Right hindlimb (tissue), 1 donor: ENCODE measurements at regions not wholly inside any gene's neighbourhood (a gene's known extent, or its start where the extent isn't known, plus 50 kb on each side); places are given as distances from the start of the nearest gene placed in this dataset.

Source experiments
- DNase-seq: peaks from one replicate; pipeline ENCODE4 v3.0.0-alpha.2; 2018

DNA sequence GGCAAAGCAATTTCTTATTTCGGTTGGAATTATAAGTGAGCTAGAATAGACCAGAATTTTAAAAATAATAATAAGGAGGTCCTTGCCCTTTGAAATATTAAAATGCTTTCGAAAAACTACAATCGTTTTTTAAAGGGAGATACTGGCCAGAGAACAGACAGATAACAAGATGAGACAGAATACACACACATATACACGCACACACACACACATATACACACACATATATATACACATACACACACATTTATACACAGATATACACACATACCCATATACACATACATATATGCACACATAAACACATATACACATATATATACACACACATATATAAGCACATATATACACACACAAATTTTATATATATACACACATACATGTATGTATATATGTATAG, 175.3 kb upstream of the MIR17HG start:
- no peak for DNase-seq

- DNase-seq = no peak
These were observed 172.5 kb upstream of the MIR17HG start for GRCh38 chr13:91174886-91175501.

DNA sequence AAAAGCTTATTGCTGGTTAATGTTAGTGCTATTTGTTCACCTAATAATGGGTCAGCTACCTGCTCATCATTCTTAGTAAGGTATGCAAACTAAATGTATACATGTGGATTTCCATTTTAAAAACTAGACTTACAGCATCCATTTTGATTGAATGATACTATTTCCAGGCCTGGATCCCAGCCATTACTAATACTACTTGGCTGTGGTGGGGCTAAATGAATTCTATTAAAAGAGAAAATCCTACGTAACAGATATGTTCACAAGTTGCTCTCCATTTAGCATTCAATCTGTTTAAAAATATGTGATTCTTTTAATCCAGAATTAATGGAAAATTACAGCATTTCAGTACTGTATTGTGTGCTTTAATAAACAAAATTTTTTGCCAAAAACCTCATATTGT, 169.4 kb upstream of the MIR17HG start:
- no peak for DNase-seq

DNA sequence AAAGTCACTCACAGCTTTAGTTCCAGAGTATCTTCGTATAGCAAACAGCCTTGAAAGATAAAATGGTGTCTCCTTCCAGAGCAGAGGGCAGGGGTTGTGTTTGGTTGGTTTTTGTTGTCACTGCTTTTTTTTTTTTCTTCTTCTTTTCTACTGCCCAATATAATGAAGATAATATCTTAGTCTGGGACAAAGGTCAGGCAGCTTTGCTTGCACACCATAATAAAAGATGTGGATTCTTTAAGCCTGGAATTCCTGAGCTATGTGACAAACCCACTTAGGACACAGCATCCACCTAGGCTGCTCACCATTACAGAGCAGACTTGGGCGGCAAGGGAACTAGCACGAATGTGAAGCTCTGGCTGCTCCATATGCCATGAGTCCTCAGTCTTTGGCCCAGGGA, 165.6 kb upstream of the MIR17HG start:
- DNase-seq = no peak

DNA sequence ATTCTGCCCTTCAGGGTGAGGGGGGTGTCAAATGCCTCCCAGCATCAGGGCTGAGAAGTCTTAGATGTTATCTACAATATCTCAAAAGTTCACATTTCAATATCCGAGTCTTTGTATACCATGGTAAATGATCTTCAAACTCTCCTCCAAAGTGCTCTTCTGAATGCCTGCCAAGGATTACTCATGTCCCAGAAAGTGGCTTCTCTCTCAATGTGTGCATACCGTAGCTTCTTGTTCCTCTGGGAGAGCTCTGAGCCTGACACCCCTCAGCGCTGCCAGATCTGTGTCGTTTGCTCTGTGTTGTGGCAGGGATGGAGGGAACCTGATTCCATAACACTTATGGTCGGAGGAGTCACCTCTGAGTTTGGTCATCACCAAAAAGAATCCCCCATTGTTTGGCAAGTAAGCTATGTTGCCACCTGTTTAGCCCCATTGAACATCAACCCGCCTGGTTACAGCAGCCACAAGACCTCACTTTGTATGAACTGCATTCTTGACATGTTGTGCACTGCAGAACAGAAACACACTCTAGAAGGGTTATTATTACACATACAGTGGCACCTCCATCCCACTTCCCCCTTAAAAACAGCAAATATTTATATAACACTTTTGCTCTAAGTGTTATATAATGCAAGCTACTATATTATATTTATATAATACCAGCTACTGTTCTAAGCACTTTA, 163.1 kb upstream of the MIR17HG start:
- DNase-seq = no peak

- no peak for DNase-seq
These were observed 162.1 kb upstream of the MIR17HG start for GRCh38 chr13:91185294-91185863.

GRCh38 chr13:91187522-91187921, 160.0 kb upstream of the MIR17HG start:
- no peak for DNase-seq

DNA sequence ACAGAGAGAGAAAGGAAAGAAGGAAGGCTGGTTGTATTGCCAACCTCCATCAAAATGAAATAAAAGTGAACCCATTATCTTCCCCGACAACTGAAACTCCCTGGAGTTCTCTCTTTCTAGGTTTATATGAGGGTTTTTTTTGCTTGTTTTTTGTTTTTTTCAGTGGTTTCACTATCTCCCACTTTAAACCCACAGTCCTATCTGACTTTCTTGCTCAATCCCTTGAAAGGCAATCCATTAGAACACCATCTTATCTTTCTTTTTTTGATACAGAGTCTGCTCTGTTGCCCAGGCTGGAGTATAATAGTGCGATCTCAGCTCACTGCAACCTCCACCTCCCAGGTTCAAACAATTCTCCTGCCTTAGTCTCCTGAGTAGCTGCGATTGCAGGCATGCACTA, 158.0 kb upstream of the MIR17HG start:
- no peak for DNase-seq

GRCh38 chr13:91193358-91193757, 154.1 kb upstream of the MIR17HG start:
- DNase-seq = no peak

GRCh38 chr13:91195789-91196188, 151.7 kb upstream of the MIR17HG start:
- no peak for DNase-seq

DNA sequence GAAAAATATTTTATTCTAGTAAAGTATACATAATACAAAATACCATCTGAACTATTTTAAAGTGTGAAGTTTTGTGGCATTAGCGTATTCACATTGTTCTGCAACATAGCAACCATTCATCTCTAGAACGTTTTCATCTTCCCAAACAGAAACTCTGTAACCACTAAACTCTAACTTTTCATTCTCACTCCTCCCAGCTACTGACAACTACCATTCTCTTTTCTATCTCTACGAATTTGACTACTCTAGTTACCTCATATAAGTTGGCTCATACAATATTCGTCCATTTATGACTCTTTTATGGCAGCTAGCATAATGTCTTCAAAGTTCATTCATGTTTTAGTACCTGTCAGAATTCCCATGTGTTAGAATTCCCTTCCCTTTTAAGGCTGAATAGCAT, 150.5 kb upstream of the MIR17HG start:
- DNase-seq = no peak

GRCh38 chr13:91199866-91200265, 147.6 kb upstream of the MIR17HG start:
- DNase-seq = no peak

DNA sequence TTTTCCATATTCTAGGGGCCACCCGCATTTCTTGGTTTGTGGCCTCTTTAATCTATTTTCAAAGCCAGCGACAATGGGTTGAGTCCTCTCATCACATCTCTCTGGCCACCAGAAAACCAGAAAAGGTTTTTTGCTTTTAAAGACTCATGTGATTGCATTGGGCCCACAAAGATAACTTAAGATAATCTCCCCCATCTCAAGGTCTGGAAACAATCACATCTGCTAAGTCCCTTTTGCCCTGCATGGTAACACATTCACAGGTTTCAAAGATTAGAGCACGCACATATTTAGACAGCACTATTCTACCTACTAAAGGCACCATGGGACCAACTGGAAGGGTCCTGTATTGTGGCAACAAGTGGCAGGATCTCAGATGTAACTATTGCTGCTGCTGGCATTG, 147.0 kb upstream of the MIR17HG start:
- DNase-seq = no peak

DNA sequence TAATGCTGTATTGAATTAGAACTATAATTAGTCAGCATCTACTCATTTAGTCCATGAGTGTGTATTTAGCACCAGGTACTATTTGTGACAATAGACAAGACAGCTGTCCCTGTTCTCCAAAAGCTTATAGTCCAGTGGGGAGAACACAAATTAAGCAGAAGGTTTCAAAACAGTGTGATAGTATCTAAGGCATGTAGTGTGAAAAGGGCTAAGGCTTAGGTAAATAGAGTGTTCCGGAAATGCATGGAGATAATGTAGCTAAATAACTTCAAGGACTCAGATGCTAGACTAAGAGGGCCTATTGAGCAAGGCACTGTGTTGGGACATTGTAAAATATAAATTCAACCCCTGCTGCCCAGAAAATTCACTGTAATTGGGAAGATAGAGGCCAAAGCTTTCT, 144.1 kb upstream of the MIR17HG start:
- no peak for DNase-seq

GRCh38 chr13:91207261-91207660, 140.2 kb upstream of the MIR17HG start:
- DNase-seq = no peak

DNA sequence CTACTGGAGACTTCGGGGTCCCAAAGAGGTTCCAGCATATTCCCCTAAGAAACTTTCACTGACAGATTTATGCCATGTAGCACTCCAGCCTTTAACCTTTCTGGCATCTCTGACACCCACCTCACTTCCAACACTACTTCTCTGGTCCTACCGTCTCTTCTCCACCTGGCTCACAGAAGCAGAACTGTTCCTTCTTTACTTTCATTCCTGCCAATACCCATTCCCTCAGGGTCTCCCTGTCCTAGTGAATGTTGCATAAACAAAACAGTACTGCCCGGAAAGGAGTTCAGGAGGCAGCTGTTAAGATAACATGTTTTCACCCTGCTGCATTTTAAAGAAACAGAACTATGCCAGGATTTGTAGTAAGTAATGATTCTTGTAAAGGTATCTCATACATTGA, 136.0 kb upstream of the MIR17HG start:
- no peak for DNase-seq

DNA sequence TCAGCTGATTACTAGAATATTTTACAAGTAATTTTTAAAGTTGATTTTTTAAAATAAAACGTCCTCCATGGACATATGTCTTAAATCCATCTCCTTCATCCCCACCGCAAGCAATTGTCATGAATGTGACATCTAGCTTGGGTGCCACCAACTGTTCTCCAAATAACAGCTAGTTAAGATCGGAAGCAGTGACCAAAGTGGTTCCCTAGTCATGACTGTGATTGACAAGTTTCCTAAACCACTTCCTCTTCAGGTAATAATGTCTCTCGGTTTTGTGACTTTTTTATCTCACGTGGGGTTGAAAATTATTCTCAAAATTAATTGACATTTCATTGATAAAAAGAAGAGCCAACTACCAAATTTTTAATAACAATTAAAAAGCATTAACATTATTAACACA, 135.3 kb upstream of the MIR17HG start:
- no peak for DNase-seq

DNA sequence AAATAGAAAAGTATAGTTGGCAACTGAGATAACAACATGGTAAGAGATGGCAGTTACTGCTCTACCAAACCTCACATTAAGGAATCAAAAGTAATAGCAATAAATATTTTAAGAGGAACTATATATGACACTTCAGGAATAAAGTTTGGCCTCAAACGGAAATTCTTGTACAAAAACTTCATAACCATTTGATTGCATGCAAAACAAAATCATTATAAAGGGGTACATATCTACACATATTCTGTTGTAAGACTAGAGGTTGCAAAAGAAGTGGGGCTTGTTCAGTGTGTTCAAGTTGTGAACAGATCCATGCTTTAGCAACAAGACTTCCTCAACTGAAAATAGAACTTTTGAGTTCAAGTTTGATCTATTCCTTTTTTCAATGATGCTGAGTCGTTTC, 133.5 kb upstream of the MIR17HG start:
- DNase-seq = no peak

- DNase-seq = no peak
These were observed 130.4 kb upstream of the MIR17HG start for GRCh38 chr13:91216928-91217700.

DNA sequence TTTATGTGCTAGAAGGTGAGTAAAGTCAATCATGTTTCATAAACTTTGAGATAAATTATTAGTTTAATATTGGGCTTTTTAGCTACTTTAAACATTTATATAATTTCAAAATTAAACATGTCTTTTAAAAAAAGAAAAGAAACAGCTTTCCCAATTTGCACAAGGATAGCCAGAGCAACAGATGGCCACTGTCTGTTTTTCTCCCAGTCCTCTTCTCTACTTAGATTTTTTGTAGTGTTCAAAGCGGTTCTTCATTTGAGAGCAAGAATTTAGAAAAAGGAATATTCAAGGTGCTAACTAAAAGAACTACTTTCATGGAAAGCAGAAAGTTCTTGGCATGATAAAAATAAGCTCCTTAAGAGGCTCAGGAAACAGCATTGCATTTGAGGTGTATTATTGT, 128.3 kb upstream of the MIR17HG start:
- DNase-seq = no peak

- no peak for DNase-seq
These were observed 126.6 kb upstream of the MIR17HG start for GRCh38 chr13:91220872-91221271.

- DNase-seq = no peak
These were observed 119.4 kb upstream of the MIR17HG start for GRCh38 chr13:91228108-91228507.

GRCh38 chr13:91228940-91229339, 118.5 kb upstream of the MIR17HG start:
- DNase-seq = no peak

DNA sequence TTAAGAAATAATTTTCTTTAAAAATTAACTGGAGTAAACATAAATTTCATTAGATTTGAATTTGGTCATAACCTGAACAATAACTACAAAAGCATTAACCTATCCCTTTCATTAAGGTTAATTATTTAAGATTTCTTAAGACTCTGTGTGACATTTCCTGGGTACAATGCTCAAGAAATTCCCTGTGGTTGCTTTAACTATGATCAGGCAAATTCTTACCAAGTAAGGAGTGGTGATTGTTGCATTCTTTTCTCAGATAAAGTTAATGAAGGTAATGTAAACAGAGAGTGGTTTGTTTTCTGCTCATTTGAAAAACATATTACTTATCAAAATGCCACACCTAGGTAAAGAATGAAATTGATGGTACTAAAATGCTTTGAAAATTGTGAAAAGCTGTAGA, 114.8 kb upstream of the MIR17HG start:
- no peak for DNase-seq
